ENCODE measurements at regions not wholly inside any gene's neighbourhood (a gene's known extent, or its start where the extent isn't known, plus 50 kb on each side); places are given as distances from the start of the nearest gene placed in this dataset.
"Not testable (repeated sequence)": the region's sequence is repeated elsewhere in the genome, so short reads cannot be mapped to it uniquely, and the experiment has no call there.

DNA sequence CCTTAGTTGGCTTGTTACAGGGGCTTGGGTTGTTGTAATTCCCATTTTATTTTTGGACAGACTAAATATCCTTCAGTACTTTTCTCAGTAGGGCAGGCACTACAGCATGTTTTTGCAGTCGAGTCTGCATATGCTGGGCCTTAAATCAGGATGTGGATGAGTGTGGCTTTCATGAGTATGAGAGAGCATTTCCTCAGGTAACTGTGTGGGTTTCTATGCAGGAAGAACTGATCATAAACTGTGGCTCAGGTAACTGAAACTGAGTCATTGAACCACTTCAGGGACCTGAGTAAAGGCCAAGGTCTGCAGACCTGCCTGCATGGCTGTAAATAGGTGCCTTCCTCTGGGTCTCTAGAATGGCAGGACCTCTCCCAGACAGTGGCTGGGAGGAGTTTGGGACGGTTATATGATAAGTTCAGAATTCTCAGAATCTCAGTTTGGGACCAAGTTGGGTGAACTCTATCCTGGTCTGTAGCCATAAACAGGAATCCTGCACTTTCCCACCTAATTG is 112.1 kb downstream of the ZNF737 start:
- no peaks in the 10 kb centered on the region for H4K20me1 ChIP-seq
- H3K36me3 ChIP-seq = no peaks in the 10 kb centered on the region
- H3K4me3 ChIP-seq = no peak overlapping the region
- no peak overlapping the region for H3K27ac ChIP-seq
- no peak overlapping the region for H3K4me2 ChIP-seq
- no peaks in the 10 kb centered on the region for H3K27me3 ChIP-seq
- no peak overlapping the region for H3K9ac ChIP-seq
- H3K9me3 ChIP-seq (replicated peaks in 1 of 11) = peaks cover 0 to 7% (median under 1%) of the 10 kb centered on the region in 11 experiments; a peak in 6 of 22 replicates
- H3K4me1 ChIP-seq = no peaks in the 10 kb centered on the region
- no peak for TF ChIP-seq Cebpa-rat (IDR thresholded peaks at IDR 0.05)

DNA sequence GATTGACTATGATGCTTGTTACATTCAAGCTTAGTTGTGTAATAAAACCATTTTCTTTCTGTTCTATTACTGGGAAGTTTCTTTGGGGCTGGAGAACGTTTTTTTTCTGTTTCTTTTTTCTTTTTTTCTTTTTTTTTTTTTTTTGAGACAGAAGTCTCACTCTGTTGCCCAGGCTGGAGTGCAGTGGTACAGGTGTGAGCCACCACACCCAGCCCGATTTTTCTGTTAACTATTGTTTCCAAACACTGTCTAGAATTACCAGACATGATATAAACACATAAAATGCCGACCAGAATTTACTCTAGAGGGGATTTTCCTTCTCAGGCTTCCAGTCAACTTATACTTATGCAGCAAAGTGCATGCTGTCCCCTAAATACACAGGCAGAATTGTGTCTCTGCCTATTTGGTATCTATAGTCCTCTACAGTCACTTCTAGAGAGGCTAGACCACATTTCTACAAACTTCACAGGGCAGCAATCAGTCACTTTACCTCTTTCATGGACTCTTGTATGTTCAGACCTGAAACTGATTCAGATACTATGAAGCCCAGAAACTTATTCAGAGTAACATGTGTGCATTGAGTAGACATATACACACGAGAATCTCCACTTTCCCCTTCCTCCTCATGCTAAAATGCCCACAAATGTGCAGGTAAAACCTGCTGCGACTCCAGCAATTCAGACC is 121.2 kb downstream of the ZNF737 start:
- no peak for TF ChIP-seq Cebpa-rat (IDR thresholded peaks at IDR 0.05)
- no peak overlapping the region for H3K4me2 ChIP-seq

DNA sequence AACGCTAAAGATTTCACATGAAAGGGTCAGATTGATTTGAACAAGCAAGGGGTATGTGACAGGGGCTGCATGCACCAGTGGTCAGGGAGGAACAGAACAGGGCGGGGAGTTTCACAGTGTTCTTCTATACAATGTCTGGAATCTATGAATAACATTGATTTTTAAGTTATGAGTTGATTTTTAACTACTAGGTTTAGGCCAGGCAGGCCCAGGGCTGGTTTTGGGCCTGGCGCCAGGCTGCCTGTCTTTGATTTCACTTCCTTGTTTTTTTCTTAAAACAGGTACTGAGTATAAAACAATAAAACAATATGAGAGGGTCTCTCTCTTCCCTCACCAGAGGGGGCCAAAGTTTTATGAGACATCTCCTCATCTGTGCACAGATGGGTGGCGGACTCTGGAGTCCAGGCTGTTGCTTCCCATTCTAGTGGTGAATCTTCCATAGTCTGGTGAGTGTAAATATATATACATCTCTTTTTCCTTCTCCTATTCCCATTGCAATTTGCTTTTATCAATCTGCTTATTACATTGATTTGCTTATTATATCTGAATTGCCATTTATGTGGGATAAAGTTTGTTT is 133.2 kb downstream of the ZNF737 start:
- not testable (repeated sequence) for H3K4me1 ChIP-seq, H3K27me3 ChIP-seq, H3K4me3 ChIP-seq, H3K9ac ChIP-seq, H3K27ac ChIP-seq, H3K36me3 ChIP-seq, H4K20me1 ChIP-seq, H3K4me2 ChIP-seq
- peaks cover 15 to 54% (median 38%) of the 10 kb centered on the region in 11 experiments; a peak in 21 of 22 replicates for H3K9me3 ChIP-seq (replicated peaks in 1 of 11)

More for the DNA sequence above, 121.2 kb downstream of the ZNF737 start:
- Histone ChIP-seq H3K9ac (no peak overlapping the region), H3K27me3 (no peaks in the 10 kb centered on the region), H4K20me1 (no peaks in the 10 kb centered on the region), H3K36me3 (no peaks in the 10 kb centered on the region), H3K9me3 (replicated peaks in 1 of 11) (peaks cover 3 to 29% (median 16%) of the 10 kb centered on the region in 11 experiments; a peak in 17 of 22 replicates), H3K4me1 (no peaks in the 10 kb centered on the region), H3K4me3 (no peak overlapping the region), H3K27ac (no peak overlapping the region)

DNA sequence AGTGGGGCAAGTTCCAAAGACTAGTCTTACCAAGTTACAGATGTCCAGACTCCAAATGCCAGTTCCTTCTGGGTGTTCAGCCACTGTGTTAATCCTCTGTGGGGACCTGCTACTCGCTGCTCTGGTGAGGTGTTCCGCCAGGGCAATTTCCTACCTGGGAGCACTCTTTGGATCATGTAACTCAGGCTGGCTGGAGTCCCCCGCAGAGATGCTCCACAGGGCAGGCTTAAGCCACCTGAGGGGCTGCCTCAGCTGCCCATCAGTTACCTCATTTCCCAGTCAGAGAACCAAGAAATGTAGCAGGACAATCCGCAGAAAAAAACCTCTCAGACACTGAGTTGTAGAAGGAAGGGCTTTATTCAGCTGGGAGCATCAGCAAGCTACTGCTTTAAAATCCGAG is 133.8 kb downstream of the ZNF737 start:
- no peaks in the 10 kb centered on the region for H3K27me3 ChIP-seq
- H3K4me2 ChIP-seq = no peak overlapping the region; a peak in 1 of 22 replicates
- H3K36me3 ChIP-seq = no peaks in the 10 kb centered on the region
- no peak overlapping the region for H3K27ac ChIP-seq
- no peak overlapping the region for H3K9ac ChIP-seq
- no peaks in the 10 kb centered on the region for H4K20me1 ChIP-seq
- TF ChIP-seq Cebpa-rat (IDR thresholded peaks at IDR 0.05) = no peak
- peaks cover 0 to 4% (median 0%) of the 10 kb centered on the region in 10 experiments; a peak in 1 of 20 replicates for H3K4me1 ChIP-seq
- peaks cover 15 to 56% (median 37%) of the 10 kb centered on the region in 11 experiments; a peak in 21 of 22 replicates for H3K9me3 ChIP-seq (replicated peaks in 1 of 11)
- H3K4me3 ChIP-seq = no peak overlapping the region

DNA sequence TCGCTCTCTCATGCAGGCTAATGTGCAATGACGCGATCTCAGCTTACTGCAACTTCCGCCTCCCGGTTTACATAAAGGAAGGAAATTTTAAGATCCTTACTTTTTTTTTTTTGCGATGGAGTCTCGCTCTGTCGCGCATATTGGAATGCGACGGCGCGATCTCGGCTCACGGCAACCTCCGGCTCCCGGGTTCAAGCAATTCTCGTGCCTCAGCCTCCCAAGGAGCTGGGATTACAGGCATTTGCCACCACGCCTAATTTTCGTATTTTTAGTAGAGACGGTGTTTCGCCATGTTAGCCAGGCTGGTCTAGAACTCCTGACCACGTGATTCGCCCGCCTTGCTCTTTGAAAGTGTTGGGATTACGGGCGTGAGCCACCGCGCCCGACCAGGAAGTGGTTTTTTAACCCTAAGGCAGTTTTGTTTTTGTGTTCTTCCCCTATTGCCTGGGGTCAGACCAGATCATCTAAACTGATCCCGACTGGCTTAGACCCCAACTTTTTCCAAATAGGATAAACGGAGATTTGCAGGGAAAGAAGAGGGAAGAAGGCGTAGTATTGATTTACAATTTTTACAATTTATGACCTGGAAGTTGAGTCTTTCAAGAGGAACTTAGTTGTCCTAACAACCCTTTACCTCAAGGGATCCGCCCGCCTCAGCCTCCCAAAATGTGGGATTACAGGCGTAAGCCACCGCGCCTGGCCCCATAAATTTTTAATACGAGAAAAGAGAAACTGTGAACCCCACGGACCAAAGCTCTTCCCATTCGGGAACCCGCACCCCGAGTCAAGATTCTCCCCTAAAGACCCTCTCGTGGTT is 142.0 kb downstream of the ZNF737 start:
- H3K9ac ChIP-seq = peak overlapping the region; percentile 94 to 100 (median 97)
- peaks cover 0 to 23% (median 10%) of the 10 kb centered on the region in 10 experiments; a peak in 12 of 20 replicates for H3K4me1 ChIP-seq
- H4K20me1 ChIP-seq = no peaks in the 10 kb centered on the region
- H3K4me3 ChIP-seq = peak overlapping the region; percentile 76 to 98 (median 91)
- no peaks in the 10 kb centered on the region for H3K27me3 ChIP-seq
- TF ChIP-seq Cebpa-rat (IDR thresholded peaks at IDR 0.05) = no peak
- peak overlapping the region; percentile 93 to 100 (median 99) for H3K27ac ChIP-seq
- H3K36me3 ChIP-seq = peaks cover 37 to 48% (median 47%) of the 10 kb centered on the region in 11 experiments
- H3K4me2 ChIP-seq = peak overlapping the region; percentile 64 to 86 (median 79)
- peaks cover 45 to 62% (median 49%) of the 10 kb centered on the region in 11 experiments for H3K9me3 ChIP-seq (replicated peaks in 1 of 11)

DNA sequence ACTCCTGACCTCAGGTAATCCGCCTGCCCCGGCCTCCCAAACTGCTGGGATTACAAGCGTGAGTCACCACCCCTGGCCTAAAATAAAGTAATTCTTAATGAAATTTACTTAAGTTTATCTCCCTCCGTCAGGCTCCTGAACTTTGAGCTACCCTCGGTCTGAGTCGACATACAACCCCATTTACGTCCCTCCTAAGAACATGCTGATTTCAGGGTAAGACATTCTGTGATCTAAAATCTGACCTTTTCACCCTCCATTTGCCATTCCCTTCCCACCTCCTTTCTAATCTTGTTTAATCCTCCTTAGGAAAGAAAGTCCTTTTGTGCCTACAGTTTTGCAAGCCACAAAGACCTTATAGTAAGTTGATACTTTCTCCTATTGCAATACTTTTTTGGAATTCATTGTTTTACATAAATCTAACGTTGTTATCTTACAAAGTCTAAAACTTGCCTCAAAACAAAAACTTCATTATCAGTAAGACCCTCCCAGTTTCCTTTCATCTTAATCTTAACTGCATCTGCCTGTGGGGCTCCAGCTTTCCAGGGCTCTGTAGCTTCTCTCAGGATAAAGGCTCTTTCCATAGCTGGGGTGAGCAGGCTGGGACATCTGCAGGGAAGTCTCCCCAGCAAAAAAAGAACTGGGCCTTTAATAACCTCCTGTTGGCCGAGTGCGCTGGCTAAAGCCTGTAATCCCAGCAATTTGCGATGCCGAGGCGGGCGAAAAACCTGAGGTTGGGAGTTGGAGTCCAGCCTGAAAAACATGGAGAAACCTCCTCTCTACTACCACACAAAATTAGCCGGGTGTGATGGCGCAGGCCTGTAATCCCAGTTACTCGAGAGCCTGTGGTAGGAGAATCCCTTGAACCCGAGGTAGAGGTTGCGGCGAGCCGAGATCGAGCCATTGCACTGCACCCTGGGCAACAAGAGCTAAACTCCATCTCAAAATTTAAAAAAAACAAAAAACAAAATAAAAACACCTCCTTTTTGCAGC is 143.1 kb downstream of the ZNF737 start:
- no peaks in the 10 kb centered on the region for H4K20me1 ChIP-seq
- peak overlapping the region in 3 of 11 experiments; percentile 94 to 99 (median 96); a peak in 4 of 22 replicates for H3K9ac ChIP-seq
- peak overlapping the region in 9 of 10 experiments; percentile 76 to 98 (median 92); a peak in 17 of 20 replicates for H3K4me3 ChIP-seq
- no peaks in the 10 kb centered on the region for H3K27me3 ChIP-seq
- H3K36me3 ChIP-seq = peaks cover 47 to 59% (median 58%) of the 10 kb centered on the region in 11 experiments
- peak overlapping the region in 6 of 11 experiments; percentile 97 to 100 (median 99); a peak in 8 of 22 replicates for H3K27ac ChIP-seq
- H3K4me1 ChIP-seq = peaks cover 0 to 23% (median 10%) of the 10 kb centered on the region in 10 experiments; a peak in 12 of 20 replicates
- peaks cover 55 to 65% (median 60%) of the 10 kb centered on the region in 11 experiments for H3K9me3 ChIP-seq (replicated peaks in 1 of 11)
- TF ChIP-seq Cebpa-rat (IDR thresholded peaks at IDR 0.05) = no peak
- peak overlapping the region; percentile 11 to 86 (median 79); a peak in 17 of 22 replicates for H3K4me2 ChIP-seq

DNA sequence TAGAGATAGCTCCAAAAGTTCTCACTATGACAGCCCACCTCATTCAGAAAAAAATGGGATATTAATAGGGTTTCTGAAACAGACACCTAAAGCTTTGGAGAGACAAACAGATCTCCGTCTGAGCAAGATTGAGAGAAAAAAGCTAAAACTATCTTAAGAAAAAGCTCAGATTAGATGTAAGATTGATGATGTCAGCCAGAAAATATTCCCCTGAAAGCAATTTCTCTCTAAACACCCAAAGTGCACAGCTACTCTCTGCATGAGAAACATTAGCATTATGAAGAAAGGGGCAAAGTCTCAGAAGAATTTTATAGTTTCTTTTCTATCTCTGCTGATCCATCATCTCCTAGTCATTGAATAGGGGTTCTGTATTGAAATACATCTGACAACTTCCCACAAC is 148.9 kb downstream of the ZNF737 start:
- Histone ChIP-seq H3K4me2 (no peak overlapping the region), H3K27ac (no peak overlapping the region), H3K9me3 (replicated peaks in 1 of 11) (peaks cover 99 to 100% (median 100%) of the 10 kb centered on the region in 11 experiments), H4K20me1 (no peaks in the 10 kb centered on the region), H3K4me3 (peak overlapping the region in 1 of 10 experiments; percentile 14; a peak in 1 of 20 replicates), H3K4me1 (no peaks in the 10 kb centered on the region), H3K36me3 (peaks cover 98 to 100% (median 99%) of the 10 kb centered on the region in 11 experiments), H3K27me3 (no peaks in the 10 kb centered on the region), H3K9ac (no peak overlapping the region)
- TF ChIP-seq Cebpa-rat (IDR thresholded peaks at IDR 0.05) = no peak

DNA sequence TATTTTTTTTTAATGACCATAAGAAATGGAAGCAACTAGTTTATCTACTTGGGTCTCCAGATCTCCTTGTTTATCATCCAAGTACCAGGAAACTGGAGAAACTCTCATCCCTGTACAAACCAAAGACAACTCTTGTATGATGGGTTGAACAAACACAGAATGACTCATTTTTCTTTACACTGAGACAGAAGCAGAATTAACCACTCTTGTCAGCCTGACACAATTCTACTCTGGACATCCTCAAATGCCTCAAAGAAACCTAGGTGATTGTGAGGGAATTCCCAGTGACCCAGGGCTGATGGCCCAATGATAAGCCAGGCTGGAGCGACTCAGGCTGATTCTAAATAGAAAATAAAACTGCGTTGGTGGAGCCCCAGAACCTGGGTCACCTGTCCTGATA is 151.5 kb downstream of the ZNF737 start:
- TF ChIP-seq Cebpa-rat (IDR thresholded peaks at IDR 0.05) = no peak
- Histone ChIP-seq H3K27me3 (no peaks in the 10 kb centered on the region), H3K9me3 (replicated peaks in 1 of 11) (peaks cover 92 to 100% (median 100%) of the 10 kb centered on the region in 11 experiments), H3K4me1 (no peaks in the 10 kb centered on the region), H3K36me3 (peaks cover 97 to 100% (median 99%) of the 10 kb centered on the region in 11 experiments), H3K9ac (no peak overlapping the region), H3K27ac (no peak overlapping the region), H3K4me2 (no peak overlapping the region), H3K4me3 (no peak overlapping the region; a peak in 1 of 20 replicates), H4K20me1 (no peaks in the 10 kb centered on the region)
